ENCODE measurements at regions not wholly inside any gene's neighbourhood (a gene's known extent, or its start where the extent isn't known, plus 50 kb on each side); places are given as distances from the start of the nearest gene placed in this dataset.

DNA sequence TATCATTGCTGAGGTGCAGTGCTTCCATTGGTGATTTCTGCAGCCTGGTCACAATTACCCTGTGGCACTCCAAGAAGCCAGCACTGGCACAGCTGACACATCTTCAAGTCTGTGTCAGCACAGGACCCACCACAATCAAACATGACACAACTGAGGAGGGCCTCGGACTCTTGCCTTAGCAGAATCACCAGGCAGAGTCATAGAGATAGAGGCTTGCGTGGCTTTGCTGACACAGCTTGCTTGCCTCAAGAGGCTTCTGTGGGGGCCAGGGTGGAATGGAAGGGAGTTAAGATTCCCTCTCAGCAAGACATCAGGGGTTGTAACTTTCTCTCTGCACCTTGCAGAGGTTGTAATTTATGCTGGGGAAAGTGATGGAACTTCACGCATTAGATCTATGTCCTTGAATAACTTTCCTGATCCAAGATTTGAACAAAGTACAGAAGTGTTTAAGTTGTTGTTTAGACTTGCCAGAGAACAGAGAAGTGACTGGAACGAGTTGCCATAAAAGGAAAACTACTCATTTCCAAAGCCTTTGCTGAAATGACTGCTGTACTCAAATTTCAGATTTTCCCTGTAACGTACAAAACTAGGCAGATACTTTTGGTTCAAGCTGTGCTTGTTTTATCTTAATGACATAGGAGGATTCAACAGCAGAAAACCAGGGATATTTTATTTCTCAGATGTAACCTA, 170.7 kb downstream of the DIPK2A start:
- DNase-seq (ENCODE audit: low spot score in 2 of 2) (no peak), ATAC-seq (peak; percentile 67)
- no peak overlapping the region for H3K4me3 Mint-ChIP-seq
- H3K36me3 Mint-ChIP-seq = no peaks in the 10 kb centered on the region
- H3K27ac Mint-ChIP-seq = no peak overlapping the region
- no peaks in the 10 kb centered on the region for H3K4me1 Mint-ChIP-seq
- H3K9me3 Mint-ChIP-seq = peaks cover 8% of the 10 kb centered on the region

DNA sequence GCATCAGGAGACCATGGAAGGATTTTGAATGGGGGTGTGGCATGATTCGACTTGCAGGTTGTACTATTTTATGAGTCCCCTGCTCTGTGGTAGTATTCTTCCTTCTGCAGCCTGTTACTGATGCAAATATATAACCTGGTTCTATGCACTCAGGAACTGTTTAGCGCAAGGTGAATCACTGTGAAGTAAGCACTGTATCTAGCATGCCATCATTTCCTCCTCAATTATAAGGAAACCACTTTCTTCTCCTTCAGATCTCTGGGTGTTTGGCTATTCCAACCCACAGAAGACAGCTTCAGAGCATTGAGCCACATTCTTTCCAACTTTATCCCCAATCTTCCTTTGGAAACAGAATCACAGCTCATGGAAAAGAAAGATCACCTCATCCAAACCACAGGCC, 176.7 kb downstream of the DIPK2A start:
- H3K4me3 Mint-ChIP-seq = no peak overlapping the region
- H3K27ac Mint-ChIP-seq = no peak overlapping the region
- ATAC-seq = no peak
- no peaks in the 10 kb centered on the region for H3K4me1 Mint-ChIP-seq
- peaks cover 3% of the 10 kb centered on the region for H3K9me3 Mint-ChIP-seq
- no peaks in the 10 kb centered on the region for H3K36me3 Mint-ChIP-seq
- no peak for DNase-seq (ENCODE audit: low spot score in 2 of 2)

DNA sequence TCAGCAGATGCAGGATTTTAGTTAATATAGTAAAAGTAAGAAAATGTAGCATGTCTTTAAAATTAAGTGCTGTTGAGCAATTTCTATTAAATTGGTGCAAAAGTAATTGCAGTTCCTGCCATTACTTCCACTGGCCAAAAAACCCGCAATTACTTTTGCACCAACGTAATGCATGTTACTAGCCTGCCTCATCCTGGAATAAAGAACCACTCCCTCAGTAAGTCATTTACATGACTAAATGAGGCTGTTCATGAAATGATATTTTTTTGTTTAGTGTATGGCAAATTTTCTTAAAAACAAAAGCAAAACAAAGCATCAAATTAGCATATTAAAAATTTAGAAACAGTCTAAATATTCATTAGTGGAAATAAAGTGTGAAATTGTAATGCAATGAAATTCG, 180.4 kb downstream of the DIPK2A start:
- Mint-ChIP-seq H3K4me3 (no peak overlapping the region), H3K36me3 (no peaks in the 10 kb centered on the region), H3K9me3 (peaks cover 6% of the 10 kb centered on the region), H3K27ac (no peak overlapping the region), H3K4me1 (no peaks in the 10 kb centered on the region)
- DNase-seq (ENCODE audit: low spot score in 2 of 2) (no peak), ATAC-seq (no peak)

DNA sequence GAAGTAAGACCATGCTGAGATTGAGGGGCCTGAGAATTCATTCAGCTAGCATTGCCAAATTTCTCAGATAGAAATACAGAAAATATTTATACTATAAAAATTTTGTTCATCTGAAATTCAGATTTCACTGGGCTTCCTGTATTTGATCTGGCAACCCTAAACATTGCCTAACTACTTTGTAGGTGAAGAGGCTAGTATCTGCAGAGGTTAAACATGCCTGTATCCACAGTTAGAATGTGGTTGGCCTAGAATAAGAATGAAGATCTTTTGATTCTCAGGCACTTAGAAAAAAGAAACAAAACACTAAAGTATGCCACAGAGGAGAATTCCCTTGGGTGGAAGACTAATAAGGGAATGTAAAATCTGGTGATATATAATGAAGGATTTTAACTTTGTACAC, 189.0 kb downstream of the DIPK2A start:
- no peaks in the 10 kb centered on the region for H3K36me3 Mint-ChIP-seq
- H3K4me3 Mint-ChIP-seq = no peak overlapping the region
- ATAC-seq (no peak), DNase-seq (ENCODE audit: low spot score in 2 of 2) (no peak)
- no peak overlapping the region for H3K27ac Mint-ChIP-seq
- H3K4me1 Mint-ChIP-seq = no peaks in the 10 kb centered on the region
- peaks cover 4% of the 10 kb centered on the region for H3K9me3 Mint-ChIP-seq

DNA sequence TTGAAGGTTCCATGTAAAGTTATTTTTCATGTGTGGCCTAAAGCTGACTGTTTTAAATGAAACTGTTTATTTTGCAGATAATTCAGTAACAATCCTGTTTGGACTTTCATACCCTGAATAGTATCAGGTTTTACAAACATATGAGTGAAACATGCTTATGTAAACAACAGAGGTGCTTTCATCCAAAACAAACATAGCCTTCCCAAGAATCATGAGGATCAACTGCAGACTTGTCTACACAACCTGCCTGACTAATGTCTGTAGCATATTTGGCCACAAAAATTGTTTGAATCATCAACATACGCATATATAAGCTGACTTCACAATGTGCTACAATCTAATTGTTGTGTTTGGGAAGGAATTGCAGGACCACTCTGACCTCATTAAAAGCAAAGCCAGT, 190.4 kb downstream of the DIPK2A start:
- ATAC-seq (no peak), DNase-seq (ENCODE audit: low spot score in 2 of 2) (no peak)
- Mint-ChIP-seq H3K4me1 (no peaks in the 10 kb centered on the region), H3K9me3 (peaks cover 4% of the 10 kb centered on the region), H3K36me3 (no peaks in the 10 kb centered on the region), H3K27ac (no peak overlapping the region), H3K4me3 (no peak overlapping the region)

DNA sequence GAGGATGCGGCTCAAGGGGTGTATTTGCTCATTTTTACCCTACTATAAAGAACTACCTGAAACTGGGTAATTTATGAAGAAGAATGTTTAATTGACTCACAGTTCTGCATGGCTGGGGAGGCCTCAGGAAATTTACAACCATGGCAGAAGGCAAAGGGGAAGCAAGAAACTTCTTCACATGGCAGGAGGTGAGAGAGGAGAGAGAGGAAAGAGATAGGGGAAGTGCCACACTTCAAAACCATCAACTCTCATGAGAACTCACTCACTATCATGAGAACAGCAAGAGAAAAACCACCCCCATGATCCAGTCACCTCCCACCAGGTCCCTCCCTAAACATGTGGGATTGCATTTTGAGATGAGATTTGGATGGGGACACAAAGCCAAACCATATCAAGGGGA, 192.7 kb downstream of the DIPK2A start:
- Mint-ChIP-seq H3K4me3 (no peak overlapping the region), H3K36me3 (no peaks in the 10 kb centered on the region), H3K9me3 (peaks cover 4% of the 10 kb centered on the region), H3K27ac (no peak overlapping the region), H3K4me1 (no peaks in the 10 kb centered on the region)
- ATAC-seq (no peak), DNase-seq (ENCODE audit: low spot score in 2 of 2) (no peak)

DNA sequence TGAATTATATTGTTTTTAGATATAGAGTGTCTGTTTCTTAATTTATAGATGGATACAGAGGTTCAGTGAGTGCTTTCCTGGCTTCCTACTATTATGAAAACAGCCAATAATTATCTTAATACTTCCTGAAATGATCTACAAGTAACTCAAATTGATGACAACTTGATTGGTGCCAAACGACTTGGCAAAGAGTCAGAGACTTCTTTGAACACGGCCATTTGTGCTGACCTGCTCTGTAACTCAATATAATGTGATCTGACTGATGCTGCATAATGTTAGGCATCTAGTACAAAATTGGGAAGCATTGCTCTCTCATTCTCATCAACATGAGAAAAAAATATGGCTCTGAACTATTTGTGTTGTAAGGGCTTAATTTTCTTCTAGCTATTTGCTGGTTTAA, 193.9 kb downstream of the DIPK2A start:
- Mint-ChIP-seq H3K36me3 (no peaks in the 10 kb centered on the region), H3K4me3 (no peak overlapping the region)

DNA sequence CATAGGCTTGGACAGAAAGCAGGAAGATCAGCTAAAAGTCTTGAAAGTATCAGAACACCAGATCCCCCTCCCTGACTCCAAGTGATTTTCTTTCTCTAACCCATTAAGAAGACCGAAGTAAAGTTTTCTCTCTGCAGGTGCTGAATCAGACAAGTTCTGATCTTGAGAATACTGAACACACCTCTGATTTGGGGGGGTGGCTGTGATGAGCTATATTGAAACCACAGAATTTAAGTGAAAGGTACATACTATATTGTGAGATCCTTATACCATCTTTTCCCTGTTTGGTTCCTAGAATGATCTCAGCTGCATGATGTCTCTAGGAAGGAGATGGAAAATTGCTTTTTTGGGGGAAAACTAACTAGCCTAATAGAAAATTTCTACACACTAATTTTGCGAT, 196.0 kb downstream of the DIPK2A start:
- no peak overlapping the region for H3K27ac Mint-ChIP-seq
- H3K4me3 Mint-ChIP-seq = no peak overlapping the region
- no peaks in the 10 kb centered on the region for H3K9me3 Mint-ChIP-seq
- DNase-seq (ENCODE audit: low spot score in 2 of 2) = no peak
- no peaks in the 10 kb centered on the region for H3K4me1 Mint-ChIP-seq
- no peaks in the 10 kb centered on the region for H3K36me3 Mint-ChIP-seq
- ATAC-seq = no peak

More for the DNA sequence above, 193.9 kb downstream of the DIPK2A start:
- Mint-ChIP-seq H3K4me1 (no peaks in the 10 kb centered on the region), H3K27ac (no peak overlapping the region), H3K9me3 (no peaks in the 10 kb centered on the region)
- ATAC-seq (no peak), DNase-seq (ENCODE audit: low spot score in 2 of 2) (no peak)

DNA sequence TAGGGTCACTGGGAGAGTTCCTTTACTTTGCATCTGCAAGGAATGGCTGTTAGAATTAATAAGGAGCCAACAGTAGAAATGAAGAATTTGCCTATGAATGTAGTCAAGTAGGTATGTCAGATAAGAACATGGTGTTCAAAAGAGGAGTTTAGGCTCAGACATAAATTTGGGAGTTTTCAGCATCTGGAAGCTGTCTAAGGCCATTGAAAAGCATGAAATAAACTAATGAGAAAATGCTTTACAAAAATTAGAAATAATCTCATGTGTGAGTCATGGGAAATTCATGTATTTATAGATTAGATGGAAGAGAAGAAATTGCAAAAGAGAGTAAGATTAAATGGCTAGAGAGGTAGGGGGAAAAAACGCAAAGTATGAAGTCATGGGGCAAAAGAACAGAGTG, 201.9 kb downstream of the DIPK2A start:
- H3K4me3 Mint-ChIP-seq = no peak overlapping the region
- H3K4me1 Mint-ChIP-seq = no peaks in the 10 kb centered on the region
- H3K9me3 Mint-ChIP-seq = no peaks in the 10 kb centered on the region
- no peak for ATAC-seq
- H3K36me3 Mint-ChIP-seq = no peaks in the 10 kb centered on the region
- H3K27ac Mint-ChIP-seq = no peak overlapping the region
- DNase-seq (ENCODE audit: low spot score in 2 of 2) = no peak

DNA sequence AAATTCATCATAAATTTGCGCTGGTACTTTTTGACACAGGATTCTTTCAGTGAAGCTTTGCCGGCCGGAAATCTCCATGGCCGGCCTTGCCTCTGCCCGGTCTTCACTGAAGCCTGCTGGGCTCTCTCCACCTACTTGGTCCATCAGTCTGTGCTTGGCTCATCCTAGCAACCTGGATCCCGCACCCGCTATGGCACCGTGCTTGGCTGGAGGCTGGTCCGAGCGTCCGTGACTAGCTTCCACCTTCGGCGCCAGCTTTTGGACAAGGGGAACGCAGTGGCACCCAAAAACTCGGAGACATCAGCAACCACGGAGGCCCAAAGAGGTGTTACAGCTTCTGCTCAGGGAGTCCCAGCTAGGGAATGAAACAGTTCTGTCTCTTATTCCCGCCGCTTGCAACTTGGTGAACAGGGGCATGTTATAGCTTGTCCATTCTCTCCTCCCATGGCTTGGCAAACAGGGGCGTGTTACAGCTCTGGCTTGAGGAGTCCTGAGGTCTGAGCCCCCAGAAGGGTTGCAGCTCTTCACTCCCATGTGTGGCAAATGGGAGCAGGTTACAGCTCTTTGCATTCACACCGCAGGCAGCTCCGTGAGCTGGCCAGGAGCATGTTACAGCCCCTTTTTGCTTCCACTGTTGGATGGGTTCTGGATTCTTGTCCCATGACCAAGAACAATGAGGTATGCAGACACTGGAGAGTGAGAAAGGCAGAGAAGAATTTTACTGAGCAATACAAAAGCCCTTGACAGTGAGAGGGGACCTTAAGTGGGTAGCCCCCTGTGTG, 204.2 kb downstream of the DIPK2A start:
- DNase-seq (ENCODE audit: low spot score in 2 of 2) (no peak), ATAC-seq (no peak)
- Mint-ChIP-seq H3K4me3 (no peak overlapping the region), H3K36me3 (no peaks in the 10 kb centered on the region), H3K4me1 (no peaks in the 10 kb centered on the region), H3K9me3 (no peaks in the 10 kb centered on the region), H3K27ac (no peak overlapping the region)

DNA sequence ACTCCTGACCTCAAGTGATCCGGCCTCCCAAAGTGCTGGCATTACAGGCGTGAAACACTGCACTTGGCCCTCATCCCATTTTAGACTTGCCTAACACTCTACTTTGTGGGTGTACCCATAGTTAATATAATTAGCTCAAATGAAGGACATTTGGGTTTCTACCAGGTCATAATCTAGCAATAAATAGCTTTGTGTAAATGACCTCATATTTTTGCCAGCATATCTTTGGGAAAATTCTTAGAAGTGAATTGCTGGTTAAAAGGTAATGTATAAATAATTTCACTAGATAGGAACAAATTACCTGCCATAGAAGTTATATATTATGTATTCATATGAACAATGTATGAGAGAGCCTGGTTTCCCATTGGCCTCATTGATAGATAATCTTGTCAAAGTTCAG, 206.0 kb downstream of the DIPK2A start:
- H3K36me3 Mint-ChIP-seq = no peaks in the 10 kb centered on the region
- H3K4me3 Mint-ChIP-seq = no peak overlapping the region
- H3K9me3 Mint-ChIP-seq = no peaks in the 10 kb centered on the region
- DNase-seq (ENCODE audit: low spot score in 2 of 2) (no peak), ATAC-seq (no peak)
- no peaks in the 10 kb centered on the region for H3K4me1 Mint-ChIP-seq
- no peak overlapping the region for H3K27ac Mint-ChIP-seq

DNA sequence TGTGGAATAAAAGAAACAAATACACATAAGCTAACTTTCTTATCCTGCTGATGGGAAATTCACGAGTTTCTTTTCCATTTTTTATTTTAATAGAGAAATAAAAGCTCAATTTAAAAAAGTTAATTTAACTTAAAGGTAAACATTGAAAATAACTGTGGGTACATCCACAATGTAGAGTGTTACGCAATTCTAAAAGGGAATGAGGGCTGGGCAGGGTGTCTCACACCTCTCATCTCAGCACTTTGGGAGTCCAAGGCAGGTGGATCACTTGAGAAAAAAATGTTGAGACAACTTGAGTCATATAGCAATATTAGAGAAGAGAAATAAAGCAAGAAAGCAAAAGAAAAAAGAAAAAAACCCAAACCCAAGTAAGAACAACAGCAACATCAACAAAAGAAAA, 207.0 kb downstream of the DIPK2A start:
- no peaks in the 10 kb centered on the region for H3K9me3 Mint-ChIP-seq
- ATAC-seq (no peak), DNase-seq (ENCODE audit: low spot score in 2 of 2) (no peak)
- H3K4me1 Mint-ChIP-seq = no peaks in the 10 kb centered on the region
- no peaks in the 10 kb centered on the region for H3K36me3 Mint-ChIP-seq
- H3K27ac Mint-ChIP-seq = no peak overlapping the region
- H3K4me3 Mint-ChIP-seq = no peak overlapping the region

DNA sequence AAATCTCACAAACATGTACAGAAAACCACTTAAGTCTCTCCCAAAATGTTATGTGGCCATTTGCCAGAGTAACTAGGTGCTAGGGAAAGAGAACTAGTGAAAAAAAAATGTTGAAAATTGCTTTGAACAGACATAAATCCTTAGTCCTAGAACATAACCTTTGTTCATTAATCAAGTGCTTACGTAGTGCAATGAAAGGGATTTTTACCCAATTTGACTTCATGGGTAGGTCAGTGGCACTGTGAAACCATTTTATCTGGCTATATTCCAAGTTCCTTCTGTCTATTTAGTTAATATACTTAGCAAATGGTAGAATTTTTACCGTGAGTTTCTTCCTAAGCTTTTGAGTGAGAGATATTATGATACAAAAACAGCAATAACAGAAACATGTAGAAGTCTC, 209.4 kb downstream of the DIPK2A start:
- ATAC-seq (no peak), DNase-seq (ENCODE audit: low spot score in 2 of 2) (no peak)
- Mint-ChIP-seq H3K36me3 (no peaks in the 10 kb centered on the region), H3K4me3 (no peak overlapping the region), H3K27ac (no peak overlapping the region), H3K4me1 (no peaks in the 10 kb centered on the region), H3K9me3 (peaks cover 4% of the 10 kb centered on the region)

DNA sequence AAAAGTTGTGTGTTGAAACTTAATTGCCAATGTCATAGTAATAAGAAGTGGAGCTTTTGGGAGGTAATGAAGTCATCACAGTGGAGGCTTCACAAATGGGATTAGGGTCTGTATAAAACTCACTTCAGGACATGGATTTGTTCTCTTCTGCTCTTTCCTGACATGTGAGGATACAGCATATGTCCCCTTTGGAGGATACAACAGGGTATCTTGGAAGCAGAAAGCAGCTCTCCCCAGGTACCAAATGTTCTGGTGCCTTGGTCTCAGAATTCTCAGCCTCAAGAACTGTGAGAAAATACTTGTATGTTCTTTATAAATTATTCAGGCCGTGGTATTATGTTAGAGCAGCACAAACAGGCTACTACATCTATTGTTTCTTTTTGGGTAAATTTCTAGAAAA, 210.9 kb downstream of the DIPK2A start:
- H3K27ac Mint-ChIP-seq = no peak overlapping the region
- H3K4me1 Mint-ChIP-seq = no peaks in the 10 kb centered on the region
- H3K36me3 Mint-ChIP-seq = no peaks in the 10 kb centered on the region
- no peak overlapping the region for H3K4me3 Mint-ChIP-seq
- ATAC-seq (no peak), DNase-seq (ENCODE audit: low spot score in 2 of 2) (no peak)
- H3K9me3 Mint-ChIP-seq = peaks cover 4% of the 10 kb centered on the region

DNA sequence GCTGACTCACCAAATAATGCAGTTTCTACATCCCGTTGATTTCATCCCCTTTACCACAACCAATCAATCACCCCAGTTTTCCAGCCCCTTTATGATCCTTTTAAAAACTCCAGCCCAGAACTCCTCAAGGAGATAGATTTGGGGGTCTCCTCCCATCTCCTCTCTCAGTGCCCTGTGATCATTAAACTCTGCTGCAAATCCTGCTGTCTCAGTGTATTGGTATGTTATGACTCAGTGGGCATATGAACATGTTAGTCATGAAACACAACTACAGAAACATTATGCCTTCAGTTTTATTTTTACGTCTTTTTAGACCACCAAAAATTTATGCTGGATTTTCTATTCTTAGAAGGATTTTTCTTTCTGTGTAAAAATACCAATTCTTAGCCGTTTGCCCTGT, 213.7 kb downstream of the DIPK2A start:
- no peak overlapping the region for H3K27ac Mint-ChIP-seq
- no peaks in the 10 kb centered on the region for H3K4me1 Mint-ChIP-seq
- ATAC-seq (no peak), DNase-seq (ENCODE audit: low spot score in 2 of 2) (no peak)
- H3K4me3 Mint-ChIP-seq = no peak overlapping the region
- H3K36me3 Mint-ChIP-seq = no peaks in the 10 kb centered on the region
- H3K9me3 Mint-ChIP-seq = peaks cover 4% of the 10 kb centered on the region

DNA sequence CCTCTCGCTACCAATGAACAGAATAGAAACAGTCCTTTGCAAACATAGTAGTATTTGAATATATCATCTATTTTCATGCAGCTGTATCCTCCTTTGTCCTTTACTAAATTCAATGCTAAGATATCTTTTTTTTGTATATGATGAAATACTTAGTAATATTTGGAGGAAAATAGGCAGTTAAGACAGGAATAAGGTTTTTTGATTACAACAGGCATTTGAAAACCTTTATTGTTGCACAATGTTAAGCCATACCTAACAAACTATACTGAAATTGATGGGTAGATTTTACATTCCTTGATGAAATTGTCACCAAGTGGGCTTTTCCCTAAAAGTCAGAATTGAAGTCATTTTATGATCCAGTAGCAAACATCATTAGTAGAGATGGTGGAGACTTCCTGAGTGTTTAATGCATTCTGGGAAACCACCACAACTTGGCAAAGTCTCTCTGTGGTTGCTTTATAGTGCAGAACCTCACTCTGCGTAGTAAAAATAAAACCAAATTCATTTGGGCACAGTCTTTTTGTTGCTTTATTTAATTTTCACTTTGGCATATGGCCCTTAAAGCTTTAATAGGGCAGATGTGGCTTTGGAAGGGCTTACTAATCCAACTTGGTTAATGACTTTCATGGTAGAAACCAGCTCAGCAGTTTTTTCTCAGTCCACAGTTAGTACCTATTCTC, 216.0 kb downstream of the DIPK2A start:
- ATAC-seq = no peak

More for the DNA sequence above, 216.0 kb downstream of the DIPK2A start:
- Mint-ChIP-seq H3K4me3 (no peak overlapping the region), H3K4me1 (no peaks in the 10 kb centered on the region), H3K36me3 (no peaks in the 10 kb centered on the region), H3K27ac (no peak overlapping the region), H3K9me3 (peaks cover 4% of the 10 kb centered on the region)
- no peak for DNase-seq (ENCODE audit: low spot score in 2 of 2)

Measured in stimulated activated effector memory CD8-positive, alpha-beta T cell treated with anti-CD3 and anti-CD28 coated beads, Interleukin-12 subunit alpha, Interleukin-12 subunit beta, amount 100 ng/mL, for 72 hours (primary cell).